GM12872 (cell line): ENCODE measurements at regions not wholly inside any gene's neighbourhood (a gene's known extent, or its start where the extent isn't known, plus 50 kb on each side); places are given as distances from the start of the nearest gene placed in this dataset.

ENCODE experiments used
- TF ChIP-seq, protein P1 (sequence below): IDR thresholded peaks from 3 replicates; pipeline ENCODE4 v1.5.1; 2011; ENCODE audit warnings: low read depth, mild to moderate bottlenecking, low read length, moderate library complexity; ENCODE audit not compliant: insufficient read depth

DNA sequence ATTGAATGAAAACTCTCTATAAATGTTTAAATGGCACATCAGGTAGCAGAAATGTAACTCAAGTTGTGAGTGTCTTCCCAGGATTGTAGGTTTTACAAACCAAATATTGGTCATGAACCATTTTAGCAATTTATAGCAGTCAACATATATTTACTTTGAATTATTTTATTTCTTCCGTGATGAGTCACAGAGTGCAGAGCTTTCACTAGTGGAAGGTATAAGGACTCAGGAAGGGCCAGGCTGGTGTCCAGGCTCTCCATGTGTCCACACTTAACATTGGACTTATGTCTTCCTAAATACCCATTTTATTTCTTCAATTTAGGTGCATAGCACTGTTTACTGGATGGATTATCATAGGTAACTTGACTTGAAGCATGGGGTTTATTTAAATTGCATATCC lies 120.9 kb downstream of the OLIG3 start:
- TF ChIP-seq, protein P1, sequence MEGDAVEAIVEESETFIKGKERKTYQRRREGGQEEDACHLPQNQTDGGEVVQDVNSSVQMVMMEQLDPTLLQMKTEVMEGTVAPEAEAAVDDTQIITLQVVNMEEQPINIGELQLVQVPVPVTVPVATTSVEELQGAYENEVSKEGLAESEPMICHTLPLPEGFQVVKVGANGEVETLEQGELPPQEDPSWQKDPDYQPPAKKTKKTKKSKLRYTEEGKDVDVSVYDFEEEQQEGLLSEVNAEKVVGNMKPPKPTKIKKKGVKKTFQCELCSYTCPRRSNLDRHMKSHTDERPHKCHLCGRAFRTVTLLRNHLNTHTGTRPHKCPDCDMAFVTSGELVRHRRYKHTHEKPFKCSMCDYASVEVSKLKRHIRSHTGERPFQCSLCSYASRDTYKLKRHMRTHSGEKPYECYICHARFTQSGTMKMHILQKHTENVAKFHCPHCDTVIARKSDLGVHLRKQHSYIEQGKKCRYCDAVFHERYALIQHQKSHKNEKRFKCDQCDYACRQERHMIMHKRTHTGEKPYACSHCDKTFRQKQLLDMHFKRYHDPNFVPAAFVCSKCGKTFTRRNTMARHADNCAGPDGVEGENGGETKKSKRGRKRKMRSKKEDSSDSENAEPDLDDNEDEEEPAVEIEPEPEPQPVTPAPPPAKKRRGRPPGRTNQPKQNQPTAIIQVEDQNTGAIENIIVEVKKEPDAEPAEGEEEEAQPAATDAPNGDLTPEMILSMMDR: no peak

DNA sequence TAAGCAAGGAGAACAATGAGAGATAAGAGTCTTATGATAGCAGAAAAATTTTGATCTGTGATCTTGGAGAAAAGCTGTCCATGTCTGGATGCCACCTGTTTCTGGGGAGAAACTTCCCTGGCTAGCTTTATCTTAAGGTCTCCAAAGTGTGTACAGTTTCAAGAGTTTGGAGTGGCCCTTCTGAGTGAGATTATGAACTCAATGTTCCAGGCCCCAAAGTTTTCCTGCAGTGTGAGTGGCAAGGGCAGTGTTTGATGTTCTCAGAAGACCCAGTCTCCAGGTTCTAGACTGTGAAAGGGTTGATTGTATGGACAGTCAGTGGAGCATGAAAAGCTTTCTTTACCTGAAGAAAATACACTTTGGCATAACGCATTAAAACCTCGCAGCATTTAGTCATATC lies 121.7 kb downstream of the OLIG3 start:
- TF ChIP-seq, protein P1: no peak

DNA sequence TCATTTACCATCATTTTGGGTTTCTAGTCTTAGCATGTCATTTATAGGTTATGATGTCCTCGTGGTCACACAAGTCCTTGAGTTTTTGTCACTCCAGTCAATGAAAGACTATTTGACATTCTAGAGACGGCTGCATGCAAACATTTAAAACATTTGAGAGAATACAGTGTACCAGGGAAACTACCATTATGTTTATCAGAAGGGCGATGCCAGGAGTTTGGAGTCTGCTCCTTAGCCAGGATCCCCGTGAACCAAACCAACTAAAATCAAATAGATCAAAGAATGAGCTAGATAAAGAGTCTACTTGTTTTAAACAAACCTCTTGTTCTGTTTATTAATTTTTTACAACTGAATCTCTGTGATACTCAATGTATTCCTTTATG lies 122.6 kb downstream of the OLIG3 start:
- TF ChIP-seq, protein P1: no peak

DNA sequence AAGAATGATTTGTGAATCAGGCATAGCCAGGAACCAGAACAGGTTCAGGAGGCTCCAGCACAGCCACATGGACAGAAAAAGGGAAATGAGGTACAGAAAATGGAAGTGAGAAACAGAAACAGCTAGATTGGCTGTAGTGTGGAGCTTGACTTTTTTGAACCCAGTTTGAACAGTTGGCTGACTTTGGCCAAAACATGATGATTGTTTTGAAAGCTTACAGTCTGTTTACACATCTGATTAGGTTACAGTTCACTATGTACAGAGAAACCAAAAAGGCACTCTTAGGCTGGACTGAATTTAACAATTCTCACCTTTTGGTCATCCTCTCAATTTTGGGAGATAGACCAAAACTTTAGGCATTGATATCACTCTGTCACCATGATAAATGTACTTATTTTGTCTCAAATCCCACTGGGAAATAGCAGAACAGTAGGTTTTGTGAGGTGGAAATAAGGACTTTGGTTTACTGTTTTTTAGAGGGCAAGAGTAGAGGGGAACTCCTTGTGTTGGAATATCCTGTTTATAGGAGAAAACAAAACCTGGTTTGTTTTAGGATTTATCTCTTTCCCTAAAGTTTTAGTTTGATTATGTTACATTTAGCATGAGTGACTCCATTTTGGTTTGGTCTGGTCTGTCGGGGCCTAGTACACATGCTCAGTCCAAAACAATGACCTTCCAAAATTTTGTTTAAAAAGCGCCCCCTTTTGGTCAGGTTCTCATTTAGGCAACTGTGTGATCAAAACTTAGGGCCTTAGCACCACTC lies 123.1 kb downstream of the OLIG3 start:
- TF ChIP-seq, protein P1: no peak

DNA sequence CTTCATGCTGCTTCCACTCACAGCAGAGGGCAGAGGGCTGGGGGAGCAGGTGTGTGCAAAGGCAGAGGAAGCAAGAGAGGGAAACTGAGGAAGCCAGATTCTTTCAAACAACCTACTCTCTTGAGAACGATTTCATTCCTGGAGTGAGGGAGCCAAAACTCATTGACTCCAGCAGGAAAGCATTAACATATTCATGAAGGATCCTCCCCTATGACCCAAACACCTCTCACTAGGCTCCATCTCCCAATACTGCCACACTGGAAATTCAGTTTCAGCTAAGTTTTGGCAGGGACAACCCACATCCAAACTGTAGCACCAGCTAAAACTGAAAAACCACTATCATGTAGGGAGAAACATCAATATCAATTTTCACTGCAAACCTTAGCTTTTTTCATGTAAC lies 125.1 kb downstream of the OLIG3 start:
- TF ChIP-seq, protein P1: no peak

DNA sequence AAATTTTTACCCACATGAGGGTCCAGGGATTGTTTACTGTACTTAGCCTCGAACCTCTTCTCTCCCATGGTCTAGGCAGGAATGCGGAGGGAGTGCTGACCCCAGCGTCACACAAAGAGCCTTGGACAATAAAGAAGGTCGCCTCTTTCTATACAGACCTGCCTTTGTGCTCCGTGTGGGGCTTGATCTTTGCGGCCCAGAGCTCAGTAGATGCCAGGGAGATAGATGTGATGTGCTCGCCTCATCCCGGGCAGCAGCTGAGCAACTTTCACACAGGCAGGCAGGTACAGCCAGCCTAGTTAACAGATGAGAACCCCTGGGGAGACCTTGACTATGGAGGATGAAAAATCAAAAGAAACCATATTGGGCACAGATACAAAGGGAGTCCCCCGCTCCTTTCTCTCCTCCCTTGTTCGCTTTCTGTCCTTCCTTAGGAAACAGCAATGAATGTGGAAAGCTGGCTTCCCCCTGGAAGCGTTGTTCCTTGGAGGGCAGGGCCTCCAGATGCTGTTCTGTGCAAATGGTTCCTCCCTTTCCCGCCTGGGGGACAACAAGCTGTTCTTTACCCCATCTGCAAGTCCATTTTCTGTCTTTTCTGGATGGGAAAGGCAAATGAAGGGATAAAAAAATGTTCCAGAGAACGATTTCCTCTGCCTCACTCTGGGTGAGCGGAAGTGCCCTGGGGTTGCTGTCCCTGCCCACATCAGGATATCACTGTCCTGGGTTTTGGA lies 128.3 kb downstream of the OLIG3 start:
- TF ChIP-seq, protein P1: no peak

DNA sequence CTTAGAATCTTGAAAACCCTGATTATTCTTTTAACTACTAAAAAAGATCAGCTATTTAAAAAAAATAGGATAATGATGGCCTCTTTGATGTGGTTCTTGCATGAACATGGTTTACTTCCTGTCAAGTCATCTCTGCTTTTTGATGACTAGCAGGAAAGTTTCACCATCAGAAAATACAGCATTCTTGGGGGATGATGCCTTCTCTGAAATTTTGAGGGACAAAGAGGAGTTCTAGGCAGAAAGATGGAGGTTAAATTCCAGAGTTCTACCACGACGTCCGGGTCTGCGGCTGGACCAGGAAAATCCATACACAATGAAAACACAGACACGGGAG lies 130.4 kb downstream of the OLIG3 start:
- TF ChIP-seq, protein P1: no peak
